22Rv1 (cell line): ENCODE measurements at regions not wholly inside any gene's neighbourhood (a gene's known extent, or its start where the extent isn't known, plus 50 kb on each side); places are given as distances from the start of the nearest gene placed in this dataset.

Experiments used
- CTCF ChIP-seq: fragments of 450-650 bp; IDR thresholded peaks from 2 replicates; pipeline ENCODE4 v1.5.1; 2017; ENCODE audit warnings: mild to moderate bottlenecking
- ZFX ChIP-seq: fragments of 450-650 bp; IDR thresholded peaks from 2 replicates; pipeline ENCODE4 v1.6.1; 2017; ENCODE audit warnings: antibody characterized with exemption, borderline replicate concordance

GRCh38 chr11:34775417-34775888 lies 140.7 kb downstream of the APIP start:
- TF ChIP-seq CTCF = no peak
- no peak for TF ChIP-seq ZFX
